ENCODE measurements at regions not wholly inside any gene's neighbourhood (a gene's known extent, or its start where the extent isn't known, plus 50 kb on each side); places are given as distances from the start of the nearest gene placed in this dataset.

GRCh38 chr10:105691811-105692210 is 1050.7 kb downstream of the SORCS3 start:
- intact Hi-C loops (cut with DNase I), result no loop called here
- no peak for DNase-seq (ENCODE audit: extremely low spot score)
- no peak overlapping the region for H3K4me3 ChIP-seq
- H3K36me3 ChIP-seq, result no peaks in the 10 kb centered on the region
- 64% methylated on average over 1 of the region's 1 CpG for WGBS
- TF ChIP-seq CTCF (IDR thresholded peaks at IDR 0.05) (peak in 1 of 3 experiments; percentile 9), POLR2A (IDR thresholded peaks at IDR 0.05; ENCODE audit: low read depth) (no peak)
- H3K9me3 ChIP-seq, result no peaks in the 10 kb centered on the region
- no peak overlapping the region for H3K27ac ChIP-seq (replicated peaks in 1 of 4)
- no peaks in the 10 kb centered on the region for H3K27me3 ChIP-seq
- no peaks in the 10 kb centered on the region for H3K4me1 ChIP-seq

GRCh38 chr10:105682911-105683310 is 1041.8 kb downstream of the SORCS3 start:
- WGBS, result 81% methylated on average over 3 of the region's 3 CpGs

GRCh38 chr10:105681051-105681450 is 1040.0 kb downstream of the SORCS3 start:
- H3K9me3 ChIP-seq, result peaks cover 0 to 14% (median 13%) of the 10 kb centered on the region in 4 donors
- TF ChIP-seq EP300 (IDR thresholded peaks at IDR 0.05) (no peak), POLR2AphosphoS5 (IDR thresholded peaks at IDR 0.05) (no peak), POLR2A (IDR thresholded peaks at IDR 0.05; ENCODE audit: low read depth) (no peak), CTCF (IDR thresholded peaks at IDR 0.05) (no peak)
- H3K36me3 ChIP-seq, result no peaks in the 10 kb centered on the region
- intact Hi-C loops (cut with DNase I), result no loop called here
- no peak for DNase-seq (ENCODE audit: extremely low spot score)
- peaks cover 0 to 5% (median 0%) of the 10 kb centered on the region in 4 donors for H3K4me1 ChIP-seq
- WGBS, result 46% methylated on average over 5 of the region's 5 CpGs
- H3K27ac ChIP-seq (replicated peaks in 1 of 4), result no peak overlapping the region
- H3K4me3 ChIP-seq, result no peak overlapping the region
- H3K27me3 ChIP-seq, result no peaks in the 10 kb centered on the region

More at GRCh38 chr10:105682911-105683310, 1041.8 kb downstream of the SORCS3 start:
- H3K4me3 ChIP-seq, result no peak overlapping the region
- H3K27ac ChIP-seq (replicated peaks in 1 of 4), result no peak overlapping the region
- TF ChIP-seq EP300 (IDR thresholded peaks at IDR 0.05) (no peak), POLR2AphosphoS5 (IDR thresholded peaks at IDR 0.05) (no peak), CTCF (IDR thresholded peaks at IDR 0.05) (no peak), POLR2A (IDR thresholded peaks at IDR 0.05; ENCODE audit: low read depth) (no peak)
- H3K9me3 ChIP-seq, result peaks cover 0 to 14% (median 13%) of the 10 kb centered on the region in 4 donors
- intact Hi-C loops (cut with DNase I), result no loop called here
- H3K4me1 ChIP-seq, result peaks cover 0 to 5% (median 0%) of the 10 kb centered on the region in 4 donors
- no peaks in the 10 kb centered on the region for H3K36me3 ChIP-seq
- H3K27me3 ChIP-seq, result no peaks in the 10 kb centered on the region
- DNase-seq (ENCODE audit: extremely low spot score), result no peak

GRCh38 chr10:105679781-105680180 is 1038.7 kb downstream of the SORCS3 start:
- Histone ChIP-seq H3K4me3 (no peak overlapping the region), H3K9me3 (peaks cover 0 to 14% (median 13%) of the 10 kb centered on the region in 4 donors), H3K36me3 (no peaks in the 10 kb centered on the region), H3K27ac (replicated peaks in 1 of 4) (no peak overlapping the region), H3K4me1 (peaks cover 0 to 5% (median 0%) of the 10 kb centered on the region in 4 donors), H3K27me3 (no peaks in the 10 kb centered on the region)
- WGBS, result 100% methylated on average over 1 of the region's 1 CpG
- intact Hi-C loops (cut with DNase I), result no loop called here
- DNase-seq (ENCODE audit: extremely low spot score), result no peak
- TF ChIP-seq POLR2AphosphoS5 (IDR thresholded peaks at IDR 0.05) (no peak), POLR2A (IDR thresholded peaks at IDR 0.05; ENCODE audit: low read depth) (no peak), EP300 (IDR thresholded peaks at IDR 0.05) (no peak), CTCF (IDR thresholded peaks at IDR 0.05) (no peak)

- peaks cover 0 to under 1% (median 0%) of the 10 kb centered on the region in 4 donors for H3K4me1 ChIP-seq
- TF ChIP-seq POLR2A (IDR thresholded peaks at IDR 0.05; ENCODE audit: low read depth), result no peak
- no peak for TF ChIP-seq CTCF (IDR thresholded peaks at IDR 0.05)
- TF ChIP-seq POLR2AphosphoS5 (IDR thresholded peaks at IDR 0.05), result no peak
- TF ChIP-seq EP300 (IDR thresholded peaks at IDR 0.05), result no peak
- DNase-seq (ENCODE audit: extremely low spot score), result no peak
- intact Hi-C loops (cut with DNase I), result no loop called here
- H3K4me3 ChIP-seq, result no peak overlapping the region
- no peaks in the 10 kb centered on the region for H3K27me3 ChIP-seq
- WGBS, result 81% methylated on average over 1 of the region's 1 CpG
- H3K9me3 ChIP-seq, result peaks cover 0 to 11% (median 6%) of the 10 kb centered on the region in 4 donors
- H3K36me3 ChIP-seq, result no peaks in the 10 kb centered on the region
- no peak overlapping the region for H3K27ac ChIP-seq (replicated peaks in 1 of 4)
Measured at GRCh38 chr10:105675333-105675732, 1034.2 kb downstream of the SORCS3 start.

Measured in esophagus muscularis mucosa (tissue), 4 donors.